RWPE1 (cell line): ENCODE measurements at regions not wholly inside any gene's neighbourhood (a gene's known extent, or its start where the extent isn't known, plus 50 kb on each side); places are given as distances from the start of the nearest gene placed in this dataset.

Experiments
- CTCF ChIA-PET: fragments of 350-600 bp; sonication (Branson Sonifier 250); formaldehyde crosslinking; extraction: SDS; loops from one replicate; lab custom pipeline; 2021; lab: Yijun Ruan, JAX
- POLR2A ChIA-PET: fragments of 400-600 bp; formaldehyde crosslinking; extraction: SDS; loops from one replicate; lab custom pipeline; 2020; ENCODE audit warnings: antibody characterized with exemption; ENCODE audit not compliant: low non-redundant PET; lab: Yijun Ruan, JAX
- DNase-seq: peaks from one replicate; pipeline ENCODE4 v3.0.0; 2012; ENCODE audit warnings: low spot score
- H3K27ac ChIP-seq: fragments of 450-650 bp; 2 replicates; pipeline ENCODE4 v1.5.1; 2017
- TF ChIP-seq, protein P1 (sequence below): fragments of 450-650 bp; conservative IDR thresholded peaks from 2 replicates; pipeline ENCODE4 v1.5.1; 2017; ENCODE audit warnings: low read depth, mild to moderate bottlenecking

- CTCF ChIA-PET = no interaction called here
- POLR2A ChIA-PET = no interaction called here
- no peak for DNase-seq
- no peak overlapping the region for H3K27ac ChIP-seq
- TF ChIP-seq, protein P1, sequence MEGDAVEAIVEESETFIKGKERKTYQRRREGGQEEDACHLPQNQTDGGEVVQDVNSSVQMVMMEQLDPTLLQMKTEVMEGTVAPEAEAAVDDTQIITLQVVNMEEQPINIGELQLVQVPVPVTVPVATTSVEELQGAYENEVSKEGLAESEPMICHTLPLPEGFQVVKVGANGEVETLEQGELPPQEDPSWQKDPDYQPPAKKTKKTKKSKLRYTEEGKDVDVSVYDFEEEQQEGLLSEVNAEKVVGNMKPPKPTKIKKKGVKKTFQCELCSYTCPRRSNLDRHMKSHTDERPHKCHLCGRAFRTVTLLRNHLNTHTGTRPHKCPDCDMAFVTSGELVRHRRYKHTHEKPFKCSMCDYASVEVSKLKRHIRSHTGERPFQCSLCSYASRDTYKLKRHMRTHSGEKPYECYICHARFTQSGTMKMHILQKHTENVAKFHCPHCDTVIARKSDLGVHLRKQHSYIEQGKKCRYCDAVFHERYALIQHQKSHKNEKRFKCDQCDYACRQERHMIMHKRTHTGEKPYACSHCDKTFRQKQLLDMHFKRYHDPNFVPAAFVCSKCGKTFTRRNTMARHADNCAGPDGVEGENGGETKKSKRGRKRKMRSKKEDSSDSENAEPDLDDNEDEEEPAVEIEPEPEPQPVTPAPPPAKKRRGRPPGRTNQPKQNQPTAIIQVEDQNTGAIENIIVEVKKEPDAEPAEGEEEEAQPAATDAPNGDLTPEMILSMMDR = no peak
Observed at GRCh38 chr1:208896768-208897167, 652.6 kb upstream of the PLXNA2 start.

DNA sequence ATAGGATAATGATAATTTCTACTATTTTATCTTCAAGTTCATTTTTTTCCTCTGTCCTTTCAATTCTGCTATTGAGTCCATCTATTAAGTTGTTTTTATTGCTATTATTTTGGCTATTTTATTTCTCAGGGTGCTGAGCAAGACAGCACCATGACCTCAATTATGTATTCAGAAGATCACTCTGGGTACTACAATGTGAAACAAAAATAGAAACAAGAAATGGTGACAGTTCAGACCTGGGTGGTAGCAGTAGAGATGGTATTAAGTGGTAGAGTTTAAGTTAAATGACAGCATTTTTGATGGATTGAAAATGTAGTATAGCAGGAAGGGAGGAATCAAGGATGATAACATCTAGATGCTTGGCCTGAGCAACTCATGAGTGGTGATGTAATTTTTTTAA lies 655.3 kb upstream of the PLXNA2 start:
- POLR2A ChIA-PET = no interaction called here
- TF ChIP-seq, protein P1 = no peak
- CTCF ChIA-PET = no interaction called here
- DNase-seq = no peak
- no peak overlapping the region for H3K27ac ChIP-seq

DNA sequence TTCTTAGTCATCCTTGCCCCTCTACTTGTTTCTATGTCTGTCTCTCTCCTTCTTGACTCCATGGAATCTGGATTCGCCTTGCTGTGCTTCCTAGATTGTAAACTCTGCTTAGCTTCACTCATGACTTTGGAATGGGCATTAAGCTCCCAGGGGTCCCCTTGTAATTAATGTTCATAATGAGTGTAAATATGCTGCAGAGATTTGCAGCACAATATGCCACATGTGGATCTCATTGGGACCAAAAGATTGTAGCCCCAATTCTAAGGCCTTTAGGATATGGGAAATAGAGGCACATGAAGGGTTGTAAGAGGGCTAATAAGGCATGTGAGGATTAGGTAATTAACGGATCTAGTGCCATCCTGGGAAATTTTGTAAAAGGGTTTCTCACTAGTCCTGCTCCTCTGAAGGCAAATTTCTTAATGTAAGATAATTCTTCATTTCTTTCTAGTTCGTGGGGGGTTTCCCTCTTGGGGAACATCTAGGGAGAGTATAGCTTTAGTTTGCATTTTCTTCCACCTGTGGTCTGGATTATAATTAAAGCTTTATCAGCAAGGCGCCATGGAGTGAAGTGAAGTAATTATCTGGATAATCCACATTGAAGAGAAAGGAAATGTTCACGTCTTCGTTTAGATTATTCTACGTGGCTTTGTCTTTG lies 659.2 kb upstream of the PLXNA2 start:
- CTCF ChIA-PET = no interaction called here
- TF ChIP-seq, protein P1 = no peak
- POLR2A ChIA-PET = no interaction called here
- no peak overlapping the region for H3K27ac ChIP-seq
- DNase-seq = no peak

DNA sequence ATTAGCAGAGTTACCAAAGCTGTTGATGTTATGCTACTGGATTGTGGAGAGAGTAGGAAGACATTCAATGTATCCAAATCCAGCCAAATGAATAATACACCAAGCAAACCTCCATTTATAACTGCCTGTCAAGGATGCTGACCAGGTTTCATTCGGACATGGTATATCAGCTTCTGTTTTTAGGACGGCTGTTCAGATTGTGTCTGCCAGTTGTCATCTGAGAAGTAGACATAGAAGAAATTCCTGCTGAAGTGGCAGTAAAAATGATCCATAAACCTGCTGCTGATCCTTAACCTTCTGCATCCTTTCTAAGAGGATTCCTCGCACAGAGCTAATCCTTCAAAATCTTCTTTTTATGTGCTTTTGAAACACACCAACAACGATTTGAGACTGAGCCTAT lies 663.6 kb upstream of the PLXNA2 start:
- DNase-seq = no peak
- POLR2A ChIA-PET = no interaction called here
- H3K27ac ChIP-seq = no peak overlapping the region
- TF ChIP-seq, protein P1 = no peak
- CTCF ChIA-PET = no interaction called here

DNA sequence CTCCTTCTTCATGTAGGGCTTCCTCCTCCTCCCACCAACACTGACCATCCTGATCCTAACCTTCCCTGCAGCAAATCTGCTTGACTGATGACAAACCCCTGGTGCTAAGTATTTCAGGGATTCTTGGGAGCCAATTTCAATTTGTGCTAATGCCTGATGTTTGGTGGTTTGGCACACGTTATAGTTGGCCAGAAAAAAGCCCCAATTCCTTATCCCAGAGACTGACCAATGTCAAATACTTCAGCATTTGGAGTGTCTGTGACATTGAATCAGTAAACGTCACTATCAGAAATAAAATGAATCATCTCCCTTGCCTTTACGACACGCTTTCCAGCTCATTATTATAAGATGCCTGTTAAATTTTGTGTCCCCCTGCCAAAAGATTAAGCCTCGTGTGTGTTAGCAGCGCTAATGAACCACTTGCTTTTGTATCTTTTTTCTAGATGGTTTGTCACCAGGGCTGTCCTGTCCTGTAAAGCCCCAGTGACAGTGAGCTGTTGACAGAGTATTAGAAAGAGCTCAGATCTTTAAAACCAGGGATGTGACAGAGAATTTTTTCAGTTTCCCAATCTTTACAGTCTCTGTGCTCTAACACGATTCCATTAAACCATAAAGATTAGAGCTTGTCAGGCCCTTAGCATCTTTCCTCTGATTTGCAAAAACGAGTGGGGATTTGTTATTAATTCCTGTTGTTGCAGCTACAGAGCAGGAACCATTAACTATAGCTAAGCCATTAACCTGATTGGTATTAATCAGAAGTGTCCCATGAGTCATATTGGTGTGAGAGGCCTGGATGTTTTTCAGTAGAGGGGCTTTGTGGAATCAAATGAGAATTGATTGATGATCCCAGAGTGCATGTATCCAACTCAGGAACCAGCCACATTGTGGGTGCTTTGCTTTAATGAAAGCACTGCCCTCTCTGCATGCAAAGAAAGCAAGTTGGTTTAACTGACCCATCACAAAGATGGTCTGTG lies 665.1 kb upstream of the PLXNA2 start:
- CTCF ChIA-PET = interaction anchor here (0.6 kb wide), 2 partner anchors 192 to 1015 kb away, joined by 3 read pairs; no protein-coding TSS in a partner anchor
- POLR2A ChIA-PET = no interaction called here

DNA sequence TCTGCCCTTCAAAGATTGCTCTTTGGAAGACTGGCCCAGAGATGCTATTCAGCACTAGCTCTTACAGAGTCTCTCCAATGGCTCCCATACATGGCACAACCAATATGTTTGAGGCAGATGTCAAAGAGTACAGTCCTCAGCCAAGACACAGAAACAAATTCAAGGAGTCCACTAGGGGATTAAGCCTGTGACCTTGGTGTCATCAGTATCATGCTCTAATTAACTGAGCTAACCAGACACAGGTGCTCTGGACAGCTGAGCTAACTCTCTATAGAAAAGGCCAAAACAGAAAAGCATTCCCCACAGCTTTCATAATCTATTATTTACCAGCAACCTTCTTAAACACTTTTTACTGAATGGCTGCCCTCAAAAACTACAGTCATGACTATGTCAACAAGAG lies 666.0 kb upstream of the PLXNA2 start:
- no peak overlapping the region for H3K27ac ChIP-seq
- CTCF ChIA-PET = no interaction called here
- TF ChIP-seq, protein P1 = no peak
- POLR2A ChIA-PET = no interaction called here
- no peak for DNase-seq

More for the DNA sequence above, 665.1 kb upstream of the PLXNA2 start:
- H3K27ac ChIP-seq = no peak overlapping the region
- TF ChIP-seq, protein P1 = no peak
- DNase-seq = no peak
